ENCODE measurements at regions not wholly inside any gene's neighbourhood (a gene's known extent, or its start where the extent isn't known, plus 50 kb on each side); places are given as distances from the start of the nearest gene placed in this dataset.

GRCh38 chr2:126449677-126450076 lies 206.3 kb upstream of the GYPC start:
- no peak overlapping the region for H3K4me3 ChIP-seq (ENCODE audit: low read depth, low read length, poor library complexity, severe bottlenecking)
- CTCF ChIA-PET, result no interaction called here
- no peaks in the 10 kb centered on the region for H3K36me3 ChIP-seq (ENCODE audit: insufficient read depth, low read length, poor library complexity, severe bottlenecking)
- no peak for DNase-seq (ENCODE audit: low spot score)
- H3K27me3 ChIP-seq (replicated peaks; ENCODE audit: insufficient read depth, low read depth, low read length, poor library complexity), result peaks cover 8% of the 10 kb centered on the region
- BruUV-seq (replicated peaks), result no TSS peak
- TF ChIP-seq EZH2 (IDR thresholded peaks at IDR 0.05; ENCODE audit: borderline replicate concordance, low read depth, low read length, poor library complexity, severe bottlenecking) (no peak), CTCF (conservative IDR thresholded peaks at IDR 0.05; ENCODE audit: low read depth, low read length) (no peak)
- H3K27ac ChIP-seq (ENCODE audit: low read depth, low read length, poor library complexity, severe bottlenecking), result no peak overlapping the region
- intact Hi-C loops (cut with micrococcal nuclease; ENCODE audit: unreplicated experiment), result no loop called here
- POLR2A ChIA-PET (ENCODE audit: low non-redundant PET), result no interaction called here
- no peaks in the 10 kb centered on the region for H3K9me3 ChIP-seq (ENCODE audit: low read depth, low read length, poor library complexity, severe bottlenecking)
- no peaks in the 10 kb centered on the region for H3K4me1 ChIP-seq (ENCODE audit: insufficient read depth, low read length, poor library complexity, severe bottlenecking)

- Histone ChIP-seq H3K27ac (ENCODE audit: low read depth, low read length, poor library complexity, severe bottlenecking) (no peak overlapping the region), H3K9me3 (ENCODE audit: low read depth, low read length, poor library complexity, severe bottlenecking) (no peaks in the 10 kb centered on the region), H3K4me1 (ENCODE audit: insufficient read depth, low read length, poor library complexity, severe bottlenecking) (no peaks in the 10 kb centered on the region), H3K27me3 (replicated peaks; ENCODE audit: insufficient read depth, low read depth, low read length, poor library complexity) (no peaks in the 10 kb centered on the region), H3K4me3 (ENCODE audit: low read depth, low read length, poor library complexity, severe bottlenecking) (no peak overlapping the region), H3K36me3 (ENCODE audit: insufficient read depth, low read length, poor library complexity, severe bottlenecking) (no peaks in the 10 kb centered on the region)
- no peak for DNase-seq (ENCODE audit: low spot score)
- no peak for TF ChIP-seq EZH2 (IDR thresholded peaks at IDR 0.05; ENCODE audit: borderline replicate concordance, low read depth, low read length, poor library complexity, severe bottlenecking)
- no peak for TF ChIP-seq CTCF (conservative IDR thresholded peaks at IDR 0.05; ENCODE audit: low read depth, low read length)
- ChIA-PET CTCF (no interaction called here), POLR2A (ENCODE audit: low non-redundant PET) (no interaction called here)
- intact Hi-C loops (cut with micrococcal nuclease; ENCODE audit: unreplicated experiment), result no loop called here
- BruUV-seq (replicated peaks), result no TSS peak
Measured at GRCh38 chr2:126463892-126464674, 191.9 kb upstream of the GYPC start.

GRCh38 chr2:126467367-126468054 lies 188.4 kb upstream of the GYPC start:
- CTCF ChIA-PET, result no interaction called here
- no peak for DNase-seq (ENCODE audit: low spot score)

More at GRCh38 chr2:126467367-126468054, 188.4 kb upstream of the GYPC start:
- no peaks in the 10 kb centered on the region for H3K4me1 ChIP-seq (ENCODE audit: insufficient read depth, low read length, poor library complexity, severe bottlenecking)
- BruUV-seq (replicated peaks), result no TSS peak
- POLR2A ChIA-PET (ENCODE audit: low non-redundant PET), result no interaction called here
- peaks cover 8% of the 10 kb centered on the region for H3K27me3 ChIP-seq (replicated peaks; ENCODE audit: insufficient read depth, low read depth, low read length, poor library complexity)
- intact Hi-C loops (cut with micrococcal nuclease; ENCODE audit: unreplicated experiment), result no loop called here
- no peaks in the 10 kb centered on the region for H3K36me3 ChIP-seq (ENCODE audit: insufficient read depth, low read length, poor library complexity, severe bottlenecking)
- H3K9me3 ChIP-seq (ENCODE audit: low read depth, low read length, poor library complexity, severe bottlenecking), result no peaks in the 10 kb centered on the region
- TF ChIP-seq EZH2 (IDR thresholded peaks at IDR 0.05; ENCODE audit: borderline replicate concordance, low read depth, low read length, poor library complexity, severe bottlenecking), result no peak
- TF ChIP-seq CTCF (conservative IDR thresholded peaks at IDR 0.05; ENCODE audit: low read depth, low read length), result no peak
- no peak overlapping the region for H3K27ac ChIP-seq (ENCODE audit: low read depth, low read length, poor library complexity, severe bottlenecking)
- H3K4me3 ChIP-seq (ENCODE audit: low read depth, low read length, poor library complexity, severe bottlenecking), result no peak overlapping the region
